GM23338 (cell line): ENCODE measurements at regions not wholly inside any gene's neighbourhood (a gene's known extent, or its start where the extent isn't known, plus 50 kb on each side); places are given as distances from the start of the nearest gene placed in this dataset.

Source experiments
- ATAC-seq: fragments of 200-7000 bp; cut with Tn5 transposase; 3 replicates; pipeline ENCODE4 v1.9.1; 2020
- DNase-seq: peaks from one replicate; pipeline ENCODE4 v3.0.0-alpha.2; 2015; ENCODE audit warnings: low spot score
- H2AFZ ChIP-seq: fragments of 200-600 bp; sonication (generic); 2 replicates; pipeline ENCODE4 v1.8.0; 2016; ENCODE audit warnings: antibody characterized with exemption, mild to moderate bottlenecking, moderate library complexity
- H3F3A ChIP-seq: fragments of 200-600 bp; sonication (generic); replicated peaks from 2 replicates; pipeline ENCODE4 v1.8.0; 2017; ENCODE audit warnings: antibody characterized with exemption, mixed run types, low read depth
- H3K27ac ChIP-seq: fragments of 200-600 bp; sonication (generic); 2 replicates; pipeline ENCODE4 v1.6.1; 2016; ENCODE audit warnings: low read depth
- H3K27me3 ChIP-seq: fragments of 200-600 bp; sonication (generic); 2 replicates; pipeline ENCODE4 v1.8.0; 2016; ENCODE audit warnings: mild to moderate bottlenecking, mixed run types, moderate library complexity; ENCODE audit not compliant: insufficient read depth
- H3K36me3 ChIP-seq: fragments of 200-600 bp; sonication (generic); 2 replicates; pipeline ENCODE4 v1.8.0; 2016; ENCODE audit warnings: mild to moderate bottlenecking; ENCODE audit not compliant: insufficient read depth
- H3K4me1 ChIP-seq: fragments of 200-600 bp; sonication (generic); 2 replicates; pipeline ENCODE4 v1.8.0; 2016; ENCODE audit warnings: mild to moderate bottlenecking, moderate library complexity; ENCODE audit not compliant: insufficient read depth
- H3K4me2 ChIP-seq: fragments of 200-600 bp; sonication (generic); 2 replicates; pipeline ENCODE4 v1.7.1; 2017; ENCODE audit warnings: mixed run types
- H3K4me3 ChIP-seq: fragments of 200-600 bp; sonication (generic); 2 replicates; pipeline ENCODE4 v1.6.1; 2016; ENCODE audit warnings: mixed run types
- H3K79me2 ChIP-seq: fragments of 200-600 bp; sonication (generic); replicated peaks from 2 replicates; pipeline ENCODE4 v1.8.0; 2017; ENCODE audit warnings: mild to moderate bottlenecking; ENCODE audit not compliant: insufficient read depth
- H3K9me2 ChIP-seq: fragments of 200-600 bp; sonication (generic); 2 replicates; pipeline ENCODE4 v1.8.0; 2017; ENCODE audit not compliant: insufficient read depth
- H4K20me1 ChIP-seq: fragments of 200-600 bp; sonication (generic); replicated peaks from 2 replicates; pipeline ENCODE4 v1.8.0; 2017; ENCODE audit warnings: mild to moderate bottlenecking; ENCODE audit not compliant: insufficient read depth
- H3K27ac Mint-ChIP-seq: 2 replicates; pipeline ENCODE4 v1.8.0; 2020; ENCODE audit warnings: inconsistent platforms, mild to moderate bottlenecking, moderate library complexity, mixed read lengths
- H3K27me3 Mint-ChIP-seq: 3 replicates; pipeline ENCODE4 v1.8.0; 2022; ENCODE audit warnings: low read depth, mild to moderate bottlenecking, moderate library complexity, mixed read lengths, inconsistent platforms; ENCODE audit not compliant: insufficient read depth, poor library complexity
- H3K36me3 Mint-ChIP-seq: 3 replicates; pipeline ENCODE4 v1.8.0; 2021; ENCODE audit warnings: low read depth, mild to moderate bottlenecking, inconsistent platforms, moderate library complexity, mixed read lengths
- H3K4me1 Mint-ChIP-seq: 3 replicates; pipeline ENCODE4 v1.8.0; 2020; ENCODE audit warnings: mild to moderate bottlenecking, inconsistent platforms, mixed read lengths
- H3K4me3 Mint-ChIP-seq: 3 replicates; pipeline ENCODE4 v1.8.0; 2021; ENCODE audit warnings: moderate library complexity, mild to moderate bottlenecking, inconsistent platforms, mixed read lengths
- H3K9me3 Mint-ChIP-seq: 3 replicates; pipeline ENCODE4 v1.8.0; 2020; ENCODE audit warnings: moderate library complexity, mild to moderate bottlenecking, inconsistent platforms, mixed read lengths
- EZH2 ChIP-seq: fragments of 200-600 bp; sonication (generic); IDR thresholded peaks from one replicate; pipeline ENCODE4 v1.8.0; 2017; ENCODE audit warnings: antibody characterized with exemption, mild to moderate bottlenecking, low read depth; ENCODE audit not compliant: unreplicated experiment
- EZH2phosphoT487 ChIP-seq: fragments of 200-600 bp; sonication (generic); IDR thresholded peaks from one replicate; pipeline ENCODE4 v1.8.1; 2018; ENCODE audit warnings: antibody characterized with exemption; ENCODE audit not compliant: unreplicated experiment
- JUNB ChIP-seq: IDR thresholded peaks from one replicate; pipeline ENCODE4 v1.6.1; 2016; ENCODE audit warnings: antibody characterized with exemption; ENCODE audit not compliant: unreplicated experiment
- NANOG ChIP-seq: IDR thresholded peaks from 2 replicates; pipeline ENCODE4 v1.6.1; 2016; ENCODE audit warnings: antibody characterized with exemption, borderline replicate concordance
- POLR2AphosphoS5 ChIP-seq: IDR thresholded peaks from 2 replicates; pipeline ENCODE4 v1.6.1; 2016; ENCODE audit warnings: antibody characterized with exemption, low read depth
- REST ChIP-seq: IDR thresholded peaks from one replicate; pipeline ENCODE4 v1.6.1; 2018; ENCODE audit warnings: antibody characterized with exemption; ENCODE audit not compliant: unreplicated experiment
- STAT1 ChIP-seq: IDR thresholded peaks from one replicate; pipeline ENCODE4 v1.6.1; 2016; ENCODE audit warnings: antibody characterized with exemption; ENCODE audit not compliant: unreplicated experiment
- ZNF462 ChIP-seq: fragments of 250-450 bp; sonication (Bioruptor Pico); IDR thresholded peaks from 2 replicates; pipeline ENCODE4 v1.5.0; 2020; ENCODE audit warnings: mild to moderate bottlenecking, moderate library complexity
- TF ChIP-seq, protein P1 (sequence below), 2 experiments: fragments of 200-600 bp in 1 of 2; sonication (generic) in 1 of 2; conservative IDR thresholded peaks; 2 replicates each; pipeline versions ENCODE4 v1.5.1 to v1.6.1; 2016 to 2017; ENCODE audit warnings: antibody characterized with exemption in 2 of 2, low read depth in 2 of 2, mild to moderate bottlenecking in 2 of 2, moderate library complexity in 1 of 2

DNA sequence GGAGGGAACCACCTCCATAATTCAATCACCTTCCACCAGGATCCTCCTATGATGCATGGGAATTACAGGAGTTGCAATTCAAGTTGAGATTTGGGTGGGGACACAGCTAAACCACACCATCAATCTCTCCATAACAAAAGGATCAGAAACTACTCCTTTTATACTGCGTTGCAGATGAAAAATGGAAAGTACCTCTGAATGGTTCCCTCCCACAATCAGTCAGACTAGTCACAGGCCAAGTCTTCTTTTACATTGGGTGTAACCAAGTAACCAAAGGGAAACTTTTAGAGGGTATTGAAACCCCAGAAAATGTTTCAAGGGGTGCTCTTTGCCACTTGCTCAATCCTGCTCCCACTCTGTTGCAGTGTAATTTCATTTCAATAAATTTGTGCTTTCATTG, 504.3 kb upstream of the CNTN3 start:
- no peak for ATAC-seq
- H3K4me1 Mint-ChIP-seq = no peaks in the 10 kb centered on the region
- H4K20me1 ChIP-seq = no peaks in the 10 kb centered on the region
- H3K79me2 ChIP-seq = no peaks in the 10 kb centered on the region
- peaks cover 16% of the 10 kb centered on the region for H3K9me2 ChIP-seq
- H3K27me3 Mint-ChIP-seq = no peaks in the 10 kb centered on the region
- no peaks in the 10 kb centered on the region for H3F3A ChIP-seq
- no peak overlapping the region for H3K27ac Mint-ChIP-seq
- TF ChIP-seq JUNB (no peak), EZH2phosphoT487 (no peak), ZNF462 (CRISPR knock-in tag) (no peak), STAT1 (no peak), NANOG (no peak), POLR2AphosphoS5 (no peak), REST (no peak), EZH2 (no peak)
- TF ChIP-seq, protein P1, sequence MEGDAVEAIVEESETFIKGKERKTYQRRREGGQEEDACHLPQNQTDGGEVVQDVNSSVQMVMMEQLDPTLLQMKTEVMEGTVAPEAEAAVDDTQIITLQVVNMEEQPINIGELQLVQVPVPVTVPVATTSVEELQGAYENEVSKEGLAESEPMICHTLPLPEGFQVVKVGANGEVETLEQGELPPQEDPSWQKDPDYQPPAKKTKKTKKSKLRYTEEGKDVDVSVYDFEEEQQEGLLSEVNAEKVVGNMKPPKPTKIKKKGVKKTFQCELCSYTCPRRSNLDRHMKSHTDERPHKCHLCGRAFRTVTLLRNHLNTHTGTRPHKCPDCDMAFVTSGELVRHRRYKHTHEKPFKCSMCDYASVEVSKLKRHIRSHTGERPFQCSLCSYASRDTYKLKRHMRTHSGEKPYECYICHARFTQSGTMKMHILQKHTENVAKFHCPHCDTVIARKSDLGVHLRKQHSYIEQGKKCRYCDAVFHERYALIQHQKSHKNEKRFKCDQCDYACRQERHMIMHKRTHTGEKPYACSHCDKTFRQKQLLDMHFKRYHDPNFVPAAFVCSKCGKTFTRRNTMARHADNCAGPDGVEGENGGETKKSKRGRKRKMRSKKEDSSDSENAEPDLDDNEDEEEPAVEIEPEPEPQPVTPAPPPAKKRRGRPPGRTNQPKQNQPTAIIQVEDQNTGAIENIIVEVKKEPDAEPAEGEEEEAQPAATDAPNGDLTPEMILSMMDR (conservative IDR thresholded peaks at IDR 0.05; ENCODE audit: low read depth in 2 of 2) = no peak
- H3K27ac ChIP-seq = no peak overlapping the region
- no peak overlapping the region for H3K4me3 ChIP-seq
- H3K36me3 Mint-ChIP-seq = no peaks in the 10 kb centered on the region
- H3K4me1 ChIP-seq = no peaks in the 10 kb centered on the region
- no peaks in the 10 kb centered on the region for H3K36me3 ChIP-seq
- DNase-seq = no peak
- H3K27me3 ChIP-seq = no peaks in the 10 kb centered on the region
- H3K4me2 ChIP-seq = no peak overlapping the region
- H3K4me3 Mint-ChIP-seq = no peak overlapping the region
- no peaks in the 10 kb centered on the region; the same call in 2 of the 3 replicates for H3K9me3 Mint-ChIP-seq
- peak overlapping the region; percentile 23; the same call in 1 of the 2 replicates for H2AFZ ChIP-seq
